CD14-positive monocyte (primary cell): ENCODE measurements at regions not wholly inside any gene's neighbourhood (a gene's known extent, or its start where the extent isn't known, plus 50 kb on each side); places are given as distances from the start of the nearest gene placed in this dataset.

ENCODE experiments used
- DNase-seq, 3 donors: peaks; one replicate each; pipeline ENCODE4 v3.0.0-alpha.2; 2011 to 2022
- H2AFZ ChIP-seq: 2 replicates; pipeline ENCODE4 v1.6.0; 2012; ENCODE audit warnings: mild to moderate bottlenecking, low read depth, low read length, inconsistent platforms; ENCODE audit not compliant: insufficient read depth, poor library complexity, severe bottlenecking
- H3K27ac ChIP-seq, 2 donors: 1 replicate in 1 of 2; 2 replicates in 1 of 2; pipeline ENCODE4 v1.5.1; 2012 to 2013; ENCODE audit warnings: low read length in 2 of 2, control low read depth in 1 of 2, inconsistent platforms in 1 of 2, low read depth in 1 of 2, mild to moderate bottlenecking in 1 of 2
- H3K27me3 ChIP-seq, 2 donors: one replicate each; pipeline versions ENCODE4 v1.6.0 to v1.6.1; 2011 to 2013; ENCODE audit warnings: low read length in 2 of 2; ENCODE audit not compliant: control insufficient read depth in 2 of 2, insufficient read depth in 2 of 2
- H3K36me3 ChIP-seq, 2 donors: replicated peaks in 1 of 2; 1 replicate in 1 of 2; 2 replicates in 1 of 2; pipeline versions ENCODE4 v1.5.1 to v1.6.1; 2012 to 2013; ENCODE audit warnings: low read length in 2 of 2, control low read depth in 1 of 2, inconsistent platforms in 1 of 2, mild to moderate bottlenecking in 1 of 2; ENCODE audit not compliant: insufficient read depth in 2 of 2, control insufficient read depth in 1 of 2
- H3K4me1 ChIP-seq, 2 donors: 1 replicate in 1 of 2; 2 replicates in 1 of 2; pipeline versions ENCODE4 v1.5.1 to v1.6.1; 2012 to 2013; ENCODE audit warnings: low read length in 2 of 2, control low read depth in 1 of 2, inconsistent platforms in 1 of 2, mild to moderate bottlenecking in 1 of 2, moderate library complexity in 1 of 2; ENCODE audit not compliant: insufficient read depth in 2 of 2, control insufficient read depth in 1 of 2
- H3K4me2 ChIP-seq: replicated peaks from 2 replicates; pipeline ENCODE3; 2012; ENCODE audit warnings: low read length, moderate library complexity, mild to moderate bottlenecking; ENCODE audit not compliant: poor library complexity, severe bottlenecking; ENCODE audit errors: extremely low read depth
- H3K4me3 ChIP-seq, 3 experiments: fragments of 200-600 bp in 1 of 3; sonication (generic) in 1 of 3; replicated peaks in 1 of 3; 1 replicate in 2 of 3; 2 replicates in 1 of 3; pipeline ENCODE4 v1.5.1; 2011 to 2013; ENCODE audit warnings: low read length in 3 of 3, mild to moderate bottlenecking in 3 of 3, control low read depth in 2 of 3, low read depth in 2 of 3, inconsistent platforms in 1 of 3, moderate library complexity in 1 of 3
- H3K79me2 ChIP-seq: 2 replicates; pipeline ENCODE4 v1.6.0; 2012; ENCODE audit warnings: mild to moderate bottlenecking, control low read depth, inconsistent platforms, low read length, moderate library complexity; ENCODE audit not compliant: insufficient read depth
- H3K9ac ChIP-seq: 2 replicates; pipeline ENCODE4 v1.6.0; 2017; ENCODE audit warnings: low read length, mild to moderate bottlenecking; ENCODE audit not compliant: insufficient read depth, poor library complexity, severe bottlenecking
- H3K9me3 ChIP-seq, 2 donors: replicated peaks in 1 of 2; 1 replicate in 1 of 2; 2 replicates in 1 of 2; pipeline versions ENCODE4 v1.5.1 to v1.6.1; 2012 to 2013; ENCODE audit warnings: low read length in 2 of 2, control low read depth in 1 of 2; ENCODE audit not compliant: control insufficient read depth in 1 of 2, insufficient read depth in 1 of 2
- H4K20me1 ChIP-seq: 2 replicates; pipeline ENCODE4 v1.6.0; 2012; ENCODE audit warnings: mild to moderate bottlenecking, low read length, control low read depth, moderate library complexity; ENCODE audit not compliant: insufficient read depth
- H3K27ac Mint-ChIP-seq, 7 donors: one replicate each; pipeline ENCODE4 v1.8.0; 2020; ENCODE audit warnings: mild to moderate bottlenecking in 7 of 7, mixed read lengths in 7 of 7, moderate library complexity in 6 of 7, inconsistent platforms in 2 of 7
- H3K27me3 Mint-ChIP-seq, 3 donors: one replicate each; pipeline ENCODE4 v1.8.0; 2021 to 2022; ENCODE audit warnings: low read depth in 3 of 3, mild to moderate bottlenecking in 3 of 3, mixed read lengths in 3 of 3, moderate library complexity in 3 of 3, inconsistent platforms in 1 of 3
- H3K36me3 Mint-ChIP-seq, 2 donors: one replicate each; pipeline ENCODE4 v1.8.0; 2020; ENCODE audit warnings: mixed read lengths in 2 of 2, inconsistent platforms in 1 of 2, mild to moderate bottlenecking in 1 of 2
- H3K4me1 Mint-ChIP-seq: one replicate; pipeline ENCODE4 v1.8.0; 2020; ENCODE audit warnings: mild to moderate bottlenecking, mixed read lengths
- H3K4me3 Mint-ChIP-seq, 2 donors: one replicate each; pipeline ENCODE4 v1.8.0; 2020; ENCODE audit warnings: mild to moderate bottlenecking in 2 of 2, mixed read lengths in 2 of 2, moderate library complexity in 1 of 2
- H3K9me3 Mint-ChIP-seq, 7 donors: one replicate each; pipeline ENCODE4 v1.8.0; 2020 to 2022; ENCODE audit warnings: mixed read lengths in 7 of 7, mild to moderate bottlenecking in 6 of 7, moderate library complexity in 6 of 7, inconsistent platforms in 2 of 7
- WGBS: methylation state at CpG from one replicate; pipeline ENCODE4 v1.1.5; 2013; ENCODE audit warnings: missing lambda C conversion rate; ENCODE audit not compliant: insufficient coverage; 5-methylcytosine and 5-hydroxymethylcytosine counted together
- intact Hi-C, 2 donors: fragments of 100-400 bp; cut with micrococcal nuclease; formaldehyde crosslinking; loops; one replicate each; pipeline versions ENCODE4 v1.15.0 to v1.15.1; 2023
- TF ChIP-seq, protein P1 (sequence below): fragments of 200-600 bp; IDR thresholded peaks from one replicate; pipeline ENCODE4 v1.8.0; 2022; ENCODE audit warnings: antibody characterized with exemption, mild to moderate bottlenecking

DNA sequence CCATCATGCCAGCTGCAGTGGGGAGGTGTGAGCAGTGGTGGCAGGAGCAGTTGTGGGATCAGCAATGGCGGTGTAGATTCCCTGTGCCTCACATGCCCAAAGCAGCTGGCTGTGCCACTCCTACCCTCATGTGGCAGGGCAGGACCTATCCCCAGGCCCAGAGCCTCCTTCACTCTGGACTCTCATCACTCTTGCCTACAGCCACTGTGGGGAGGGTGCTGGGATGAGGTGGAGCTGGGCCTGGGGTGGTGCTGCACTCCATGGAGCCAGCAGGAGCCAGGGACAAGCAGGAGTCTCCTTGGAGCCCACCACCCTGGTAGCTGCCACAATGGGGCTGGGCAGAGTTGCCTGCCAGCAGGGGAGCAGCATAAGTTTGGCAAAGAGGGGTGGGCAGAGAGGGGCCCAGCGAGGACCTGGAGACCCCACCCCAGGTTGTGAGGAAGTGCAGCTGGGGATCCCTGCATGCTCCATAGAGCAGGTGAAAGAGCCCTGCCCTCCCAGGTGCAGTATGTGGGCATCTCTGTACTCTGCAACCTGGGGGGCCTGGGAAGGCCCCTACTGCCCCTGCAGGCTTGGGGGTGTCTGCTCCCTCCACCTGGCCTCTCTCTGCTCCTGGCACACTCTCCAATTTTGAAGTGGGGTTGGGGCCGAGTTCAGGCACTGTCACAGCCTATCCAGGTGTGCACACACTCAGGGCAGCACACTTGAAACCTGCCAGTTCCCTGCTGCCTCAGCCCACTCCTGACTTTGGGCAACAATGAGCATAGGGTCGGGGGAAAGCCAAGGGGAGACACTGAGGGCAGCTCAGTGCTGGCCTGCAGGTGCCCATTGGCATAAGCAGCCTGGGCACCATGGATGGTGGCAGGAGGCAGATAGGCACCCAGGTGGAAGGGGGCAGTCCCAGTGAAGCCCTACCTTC lies 74.0 kb upstream of the INTU start:
- H3K36me3 Mint-ChIP-seq = no peaks in the 10 kb centered on the region
- Histone ChIP-seq H3K27me3 (no peaks in the 10 kb centered on the region), H3K36me3 (no peaks in the 10 kb centered on the region), H3K4me2 (no peak overlapping the region), H3K27ac (no peak overlapping the region), H3K4me3 (no peak overlapping the region), H3K4me1 (no peaks in the 10 kb centered on the region), H3K9me3 (peaks cover 0 to 18% of the 10 kb centered on the region in 2 donors), H3K79me2 (no peaks in the 10 kb centered on the region), H4K20me1 (no peaks in the 10 kb centered on the region), H3K9ac (no peak overlapping the region), H2AFZ (no peak overlapping the region)
- H3K4me3 Mint-ChIP-seq = no peak overlapping the region
- no peak for DNase-seq
- intact Hi-C loops = no loop called here
- 88% methylated on average over 2 of the region's 4 CpGs for WGBS
- peaks cover 0 to 2% (median 0%) of the 10 kb centered on the region in 3 donors for H3K27me3 Mint-ChIP-seq
- H3K4me1 Mint-ChIP-seq = no peaks in the 10 kb centered on the region
- no peak overlapping the region for H3K27ac Mint-ChIP-seq
- TF ChIP-seq, protein P1, sequence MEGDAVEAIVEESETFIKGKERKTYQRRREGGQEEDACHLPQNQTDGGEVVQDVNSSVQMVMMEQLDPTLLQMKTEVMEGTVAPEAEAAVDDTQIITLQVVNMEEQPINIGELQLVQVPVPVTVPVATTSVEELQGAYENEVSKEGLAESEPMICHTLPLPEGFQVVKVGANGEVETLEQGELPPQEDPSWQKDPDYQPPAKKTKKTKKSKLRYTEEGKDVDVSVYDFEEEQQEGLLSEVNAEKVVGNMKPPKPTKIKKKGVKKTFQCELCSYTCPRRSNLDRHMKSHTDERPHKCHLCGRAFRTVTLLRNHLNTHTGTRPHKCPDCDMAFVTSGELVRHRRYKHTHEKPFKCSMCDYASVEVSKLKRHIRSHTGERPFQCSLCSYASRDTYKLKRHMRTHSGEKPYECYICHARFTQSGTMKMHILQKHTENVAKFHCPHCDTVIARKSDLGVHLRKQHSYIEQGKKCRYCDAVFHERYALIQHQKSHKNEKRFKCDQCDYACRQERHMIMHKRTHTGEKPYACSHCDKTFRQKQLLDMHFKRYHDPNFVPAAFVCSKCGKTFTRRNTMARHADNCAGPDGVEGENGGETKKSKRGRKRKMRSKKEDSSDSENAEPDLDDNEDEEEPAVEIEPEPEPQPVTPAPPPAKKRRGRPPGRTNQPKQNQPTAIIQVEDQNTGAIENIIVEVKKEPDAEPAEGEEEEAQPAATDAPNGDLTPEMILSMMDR = no peak
- peaks cover 0 to 8% (median 2%) of the 10 kb centered on the region in 7 donors for H3K9me3 Mint-ChIP-seq

DNA sequence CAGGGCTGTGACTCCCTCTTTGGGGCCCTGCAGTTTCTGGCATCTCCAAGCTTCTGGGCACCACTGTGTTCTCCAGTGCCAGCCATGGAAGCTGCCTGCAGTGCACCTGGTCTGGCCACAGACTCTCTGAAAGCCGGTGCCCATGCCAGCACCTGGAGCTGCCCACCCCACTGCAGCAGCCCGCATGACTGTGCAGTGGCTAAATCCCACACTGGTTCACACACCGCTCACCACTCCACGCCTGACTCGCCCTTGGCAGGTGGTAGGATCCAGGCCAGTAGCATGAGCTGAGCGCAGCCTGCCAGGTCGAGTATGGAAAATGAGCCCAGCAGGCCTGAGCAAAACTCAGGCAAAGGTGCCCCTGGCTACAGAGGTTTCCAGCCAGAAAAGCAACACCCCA lies 72.8 kb upstream of the INTU start:
- Histone ChIP-seq H3K9me3 (peaks cover 0 to 18% of the 10 kb centered on the region in 2 donors), H3K79me2 (no peaks in the 10 kb centered on the region), H3K4me3 (no peak overlapping the region), H3K36me3 (no peaks in the 10 kb centered on the region), H3K9ac (no peak overlapping the region), H3K4me2 (no peak overlapping the region), H3K4me1 (no peaks in the 10 kb centered on the region), H3K27me3 (no peaks in the 10 kb centered on the region), H2AFZ (no peak overlapping the region), H3K27ac (no peak overlapping the region), H4K20me1 (no peaks in the 10 kb centered on the region)
- Mint-ChIP-seq H3K9me3 (peaks cover 0 to 8% (median 2%) of the 10 kb centered on the region in 7 donors), H3K36me3 (no peaks in the 10 kb centered on the region), H3K27me3 (peaks cover 0 to 2% (median 0%) of the 10 kb centered on the region in 3 donors), H3K4me3 (no peak overlapping the region), H3K27ac (no peak overlapping the region), H3K4me1 (no peaks in the 10 kb centered on the region)
- 96% methylated on average over 7 of the region's 7 CpGs for WGBS
- intact Hi-C loops = no loop called here
- TF ChIP-seq, protein P1 = no peak
- DNase-seq = no peak
